ENCODE measurements at regions not wholly inside any gene's neighbourhood (a gene's known extent, or its start where the extent isn't known, plus 50 kb on each side); places are given as distances from the start of the nearest gene placed in this dataset.

- TF ChIP-seq CTCF (IDR thresholded peaks at IDR 0.05) (no peak), EZH2 (IDR thresholded peaks at IDR 0.05) (no peak), EZH2phosphoT487 (IDR thresholded peaks at IDR 0.05) (no peak)
Measured at GRCh38 chr17:27181935-27182334, 112.0 kb upstream of the WSB1 start.

Data from neural progenitor cell (in vitro differentiated cells).